GM21528 (cell line): ENCODE measurements at regions not wholly inside any gene's neighbourhood (a gene's known extent, or its start where the extent isn't known, plus 50 kb on each side); places are given as distances from the start of the nearest gene placed in this dataset.

Source experiments
- ATAC-seq: cut with Tn5 transposase; IDR thresholded peaks from one replicate; pipeline ENCODE4 v1.9.1; 2021; ENCODE audit warnings: mild to moderate bottlenecking, moderate library complexity; ENCODE audit not compliant: unreplicated experiment, low FRiP score

GRCh38 chr13:57784633-57785032 is 153.1 kb downstream of the PCDH17 start:
- ATAC-seq, result no peak

GRCh38 chr13:57787058-57787791 is 155.7 kb downstream of the PCDH17 start:
- ATAC-seq, result no peak

- ATAC-seq, result no peak
Measured at GRCh38 chr13:57799624-57800023, 168.1 kb downstream of the PCDH17 start.

- ATAC-seq, result no peak
Measured at GRCh38 chr13:57813651-57814050, 182.1 kb downstream of the PCDH17 start.

GRCh38 chr13:57815600-57815999 is 184.1 kb downstream of the PCDH17 start:
- no peak for ATAC-seq

GRCh38 chr13:57820924-57821323 is 189.4 kb downstream of the PCDH17 start:
- no peak for ATAC-seq

- no peak for ATAC-seq
Measured at GRCh38 chr13:57823704-57824103, 192.2 kb downstream of the PCDH17 start.

GRCh38 chr13:57824121-57824520 is 192.6 kb downstream of the PCDH17 start:
- ATAC-seq, result no peak

- ATAC-seq, result no peak
Measured at GRCh38 chr13:57825066-57825465, 193.5 kb downstream of the PCDH17 start.

GRCh38 chr13:57829496-57829895 is 198.0 kb downstream of the PCDH17 start:
- no peak for ATAC-seq

GRCh38 chr13:57832187-57832586 is 200.6 kb downstream of the PCDH17 start:
- no peak for ATAC-seq

GRCh38 chr13:57837801-57838200 is 206.3 kb downstream of the PCDH17 start:
- no peak for ATAC-seq

GRCh38 chr13:57843521-57843920 is 212.0 kb downstream of the PCDH17 start:
- no peak for ATAC-seq

- no peak for ATAC-seq
Measured at GRCh38 chr13:57846600-57847173, 215.1 kb downstream of the PCDH17 start.

- no peak for ATAC-seq
Measured at GRCh38 chr13:57857945-57858344, 226.4 kb downstream of the PCDH17 start.

- no peak for ATAC-seq
Measured at GRCh38 chr13:57858376-57858775, 226.8 kb downstream of the PCDH17 start.

- no peak for ATAC-seq
Measured at GRCh38 chr13:57862879-57863278, 231.3 kb downstream of the PCDH17 start.

- ATAC-seq, result no peak
Measured at GRCh38 chr13:57865600-57866294, 234.2 kb downstream of the PCDH17 start.

- ATAC-seq, result no peak
Measured at GRCh38 chr13:57874530-57874929, 243.0 kb downstream of the PCDH17 start.

- no peak for ATAC-seq
Measured at GRCh38 chr13:57877601-57878000, 246.1 kb downstream of the PCDH17 start.

- ATAC-seq, result no peak
Measured at GRCh38 chr13:57878291-57878690, 246.7 kb downstream of the PCDH17 start.

GRCh38 chr13:57897225-57897624 is 265.7 kb downstream of the PCDH17 start:
- ATAC-seq, result no peak
